GM21526 (cell line): ENCODE measurements at regions not wholly inside any gene's neighbourhood (a gene's known extent, or its start where the extent isn't known, plus 50 kb on each side); places are given as distances from the start of the nearest gene placed in this dataset.

Experiments used
- ATAC-seq: cut with Tn5 transposase; IDR thresholded peaks from one replicate; pipeline ENCODE4 v1.9.1; 2021; ENCODE audit warnings: moderate library complexity; ENCODE audit not compliant: unreplicated experiment, low FRiP score

DNA sequence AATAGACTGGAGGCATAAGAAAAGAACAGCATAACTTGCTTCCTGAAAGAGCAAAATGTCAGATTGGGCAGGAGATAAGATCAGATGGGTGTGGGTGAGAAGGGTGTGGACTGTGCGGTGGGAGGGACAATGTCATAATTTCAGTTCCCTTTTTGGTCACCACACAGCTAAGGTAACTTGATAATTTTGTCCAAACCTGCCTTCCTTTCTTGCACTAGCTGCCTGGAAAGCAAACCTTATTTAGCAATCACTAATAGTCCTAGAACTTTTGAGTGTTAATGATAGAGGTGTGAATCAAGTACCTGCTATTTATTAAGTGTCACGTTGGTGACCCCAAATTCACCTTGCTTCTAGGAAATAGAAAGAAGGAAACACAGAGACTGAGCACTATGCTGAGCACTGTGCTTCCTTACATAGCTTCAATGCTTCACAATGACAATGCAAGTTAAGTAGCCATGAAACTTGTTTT, 72.4 kb upstream of the SP4 start:
- peak; percentile 79 for ATAC-seq

DNA sequence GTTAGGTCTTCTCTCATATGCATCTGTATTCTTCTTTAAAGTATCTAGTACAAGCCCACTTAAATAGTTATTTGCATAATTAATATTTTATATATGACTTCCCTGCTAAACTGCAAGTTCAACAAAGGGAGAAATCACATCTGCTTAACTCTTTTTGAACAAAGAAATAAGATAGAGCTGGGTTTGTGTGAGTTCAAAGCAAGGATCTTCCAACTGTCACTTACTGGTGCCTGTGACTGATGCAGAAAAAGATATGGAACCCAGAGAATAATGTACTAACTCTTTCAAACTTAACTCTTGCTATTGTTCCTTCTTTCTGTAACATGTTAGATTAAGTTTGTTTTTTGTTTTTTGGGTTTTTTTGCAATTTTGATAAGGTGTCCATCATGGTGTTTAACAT, 71.3 kb upstream of the SP4 start:
- no peak for ATAC-seq

DNA sequence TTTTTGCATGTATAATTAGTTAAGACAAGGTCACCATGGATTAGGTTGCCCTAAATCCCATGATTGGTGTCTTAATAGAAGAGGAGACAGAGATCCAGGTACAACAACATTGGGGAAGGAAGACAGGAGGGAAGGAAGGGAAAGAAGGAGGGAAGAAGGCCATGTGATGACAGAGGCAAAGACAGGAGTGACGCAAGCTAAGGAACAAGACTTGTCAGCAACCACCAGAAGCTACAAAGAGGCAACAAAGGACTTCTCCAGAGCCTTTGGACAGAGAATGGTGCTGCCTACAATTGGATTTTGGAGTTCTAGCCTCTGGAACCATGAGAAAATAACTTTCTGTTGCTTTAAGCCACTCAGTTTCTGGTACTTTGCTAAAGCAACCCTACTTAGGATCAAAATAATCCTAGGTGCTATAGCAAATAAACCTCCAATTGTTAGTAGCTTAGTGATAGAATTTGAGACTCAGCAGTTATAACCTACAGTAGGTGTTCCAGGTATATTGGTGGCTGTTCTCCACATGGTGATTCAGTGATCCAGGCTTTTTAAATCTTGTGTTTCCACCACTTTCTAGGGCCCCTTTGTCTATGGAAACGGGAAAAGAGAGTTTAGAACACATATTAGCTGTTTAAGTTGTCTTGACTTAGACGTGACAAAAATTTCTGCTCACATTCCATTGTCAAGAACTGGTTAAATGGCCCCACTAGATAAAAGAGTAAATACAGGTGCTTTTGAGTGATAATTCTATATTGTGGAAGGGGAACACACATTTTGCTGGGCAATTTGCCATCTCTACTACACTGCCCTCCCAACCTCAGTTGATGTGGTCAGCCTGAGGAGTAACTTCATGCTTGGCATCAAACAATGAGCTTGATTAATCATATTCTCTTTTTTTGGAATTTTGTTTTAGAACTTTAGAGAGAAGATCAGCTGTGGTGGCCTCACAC, 70.5 kb upstream of the SP4 start:
- no peak for ATAC-seq

DNA sequence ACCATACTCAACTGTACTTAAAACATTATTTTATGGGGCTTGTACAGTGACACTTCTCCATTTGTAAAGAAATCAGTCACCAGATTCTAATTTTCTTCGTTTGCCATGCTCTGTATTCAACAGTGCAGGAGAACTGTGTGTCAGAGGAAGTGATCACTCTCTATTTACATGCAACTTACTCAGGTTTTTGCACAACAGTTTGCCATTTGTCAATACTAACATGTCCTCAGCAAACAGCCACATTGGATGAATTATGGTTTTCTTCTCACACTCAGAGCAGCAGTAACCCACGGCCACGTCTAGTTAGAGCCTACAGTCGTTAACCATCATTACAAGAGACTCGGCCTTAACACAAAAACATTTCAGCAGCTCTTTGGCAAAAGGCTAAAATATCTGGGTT, 69.2 kb upstream of the SP4 start:
- no peak for ATAC-seq

DNA sequence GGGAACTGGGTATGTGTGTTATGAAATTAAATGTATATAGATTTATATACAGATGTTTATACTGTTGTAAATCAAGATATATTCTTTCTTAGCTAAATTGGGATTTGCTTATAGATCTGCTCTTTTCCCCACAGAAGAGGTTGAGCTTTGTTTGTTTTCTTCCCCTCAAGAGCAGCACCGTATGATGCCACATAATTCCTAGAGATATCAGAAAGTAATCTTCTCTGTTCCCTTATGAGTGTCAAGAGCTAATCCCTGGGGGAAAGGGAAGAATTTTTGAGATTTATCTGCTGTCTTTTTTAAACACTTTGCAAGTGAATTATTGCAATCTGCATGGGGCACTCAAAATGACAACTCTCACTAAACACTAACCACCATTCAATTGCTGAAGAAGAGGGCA, 68.7 kb upstream of the SP4 start:
- ATAC-seq = no peak

DNA sequence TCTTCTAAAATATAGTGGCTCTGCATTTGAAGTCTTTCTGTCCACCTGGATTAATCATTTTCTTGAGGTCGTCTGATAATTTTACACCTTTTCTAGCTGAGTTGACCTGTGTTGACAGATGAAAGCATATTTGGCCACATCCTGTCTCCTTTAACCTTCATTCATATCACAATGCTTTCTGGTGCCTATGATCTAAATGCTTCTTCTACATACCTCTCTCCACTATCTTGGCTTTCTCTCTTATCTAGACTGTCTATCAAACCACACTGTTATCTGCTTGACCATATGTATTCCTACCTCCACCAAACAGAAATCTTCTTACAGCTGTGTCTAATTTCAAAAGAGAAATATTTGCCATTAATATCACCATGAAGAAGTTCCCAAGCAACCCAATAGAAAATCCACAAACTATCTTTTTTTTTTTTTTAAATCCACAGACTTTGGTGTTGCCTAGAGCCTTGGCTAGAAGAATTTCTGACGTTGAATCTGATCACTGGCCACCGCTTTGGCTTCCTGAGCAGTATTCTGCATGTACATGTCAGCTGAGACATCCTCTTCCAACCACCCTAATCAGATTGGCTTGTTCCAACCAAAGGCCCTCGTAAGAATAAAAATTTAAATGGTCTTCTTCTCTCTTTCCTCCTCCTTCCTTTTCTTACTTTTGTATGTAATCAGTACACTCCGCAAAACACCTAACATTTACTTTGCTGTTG, 66.3 kb upstream of the SP4 start:
- no peak for ATAC-seq

DNA sequence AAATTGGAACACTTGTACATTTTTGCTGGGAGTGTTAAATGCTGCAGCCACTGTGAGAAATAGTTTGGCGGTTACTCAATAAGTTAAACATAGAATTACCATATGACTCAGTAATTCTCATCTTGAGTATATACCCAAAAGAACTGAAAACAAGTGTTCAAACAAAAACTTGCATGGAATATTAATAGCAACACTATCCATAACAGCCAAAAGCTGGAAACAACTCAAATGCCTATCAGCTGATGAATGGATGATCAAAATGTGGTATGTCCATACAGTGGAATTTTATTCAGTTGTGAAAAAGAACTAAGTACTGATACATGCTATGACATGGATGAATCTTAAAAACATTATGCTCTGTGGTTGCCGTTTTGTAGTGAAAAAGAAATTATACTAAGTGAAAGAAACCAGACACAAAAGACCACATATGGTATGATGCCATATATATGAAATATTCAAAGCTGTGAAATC, 63.0 kb upstream of the SP4 start:
- ATAC-seq = peak; percentile 67

DNA sequence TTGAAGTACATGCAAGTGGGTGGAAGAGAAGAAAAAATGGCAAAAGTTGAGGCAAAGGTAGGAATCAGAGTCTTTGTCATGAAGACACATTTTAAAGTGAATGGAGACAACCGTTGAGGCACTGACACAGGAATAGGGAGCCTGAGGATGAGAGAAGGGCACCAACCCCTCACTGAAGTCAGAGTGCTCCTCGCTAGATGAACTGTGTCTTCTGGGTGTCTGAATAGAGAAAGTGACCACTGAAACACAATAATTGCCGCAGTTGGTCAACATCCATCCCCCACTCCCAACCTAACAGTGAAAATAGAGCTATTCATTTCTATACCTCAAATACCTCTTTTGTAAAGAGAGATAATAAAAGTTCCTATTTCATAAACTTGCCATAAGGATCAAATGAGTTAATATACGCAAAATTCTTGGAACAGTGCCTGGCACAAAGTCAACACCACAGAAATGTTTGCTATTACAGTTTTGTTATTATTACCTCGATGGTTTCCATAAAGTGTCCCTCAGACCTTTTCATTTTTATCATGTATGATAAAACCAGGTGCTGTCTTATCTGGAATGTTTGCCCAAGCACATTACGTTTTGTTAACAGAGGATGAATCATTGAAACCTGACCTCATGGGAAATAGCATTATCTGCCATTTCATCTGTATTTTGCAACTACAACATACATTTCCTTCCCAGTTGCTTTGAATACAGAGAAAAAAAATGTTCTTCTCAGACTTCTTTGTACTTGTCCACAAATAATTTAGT, 61.8 kb upstream of the SP4 start:
- no peak for ATAC-seq

DNA sequence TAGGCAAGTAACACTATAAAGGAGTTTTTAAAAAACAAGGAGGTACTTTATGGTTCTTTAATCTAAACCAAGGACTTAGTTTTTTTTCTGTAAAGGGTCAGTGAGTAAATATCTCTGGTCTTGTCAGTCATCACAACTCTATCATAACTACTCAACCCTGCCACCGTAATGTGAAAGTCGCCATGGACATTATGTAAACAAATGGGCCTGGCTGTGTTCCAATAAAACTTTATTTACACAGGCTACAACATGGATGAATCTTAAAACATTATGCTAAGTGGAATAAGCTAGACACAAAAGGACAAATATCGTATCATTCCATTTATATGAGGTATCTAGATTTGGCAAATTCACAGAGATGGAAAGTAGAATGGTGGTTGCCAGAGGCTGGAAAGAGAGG, 60.8 kb upstream of the SP4 start:
- no peak for ATAC-seq

DNA sequence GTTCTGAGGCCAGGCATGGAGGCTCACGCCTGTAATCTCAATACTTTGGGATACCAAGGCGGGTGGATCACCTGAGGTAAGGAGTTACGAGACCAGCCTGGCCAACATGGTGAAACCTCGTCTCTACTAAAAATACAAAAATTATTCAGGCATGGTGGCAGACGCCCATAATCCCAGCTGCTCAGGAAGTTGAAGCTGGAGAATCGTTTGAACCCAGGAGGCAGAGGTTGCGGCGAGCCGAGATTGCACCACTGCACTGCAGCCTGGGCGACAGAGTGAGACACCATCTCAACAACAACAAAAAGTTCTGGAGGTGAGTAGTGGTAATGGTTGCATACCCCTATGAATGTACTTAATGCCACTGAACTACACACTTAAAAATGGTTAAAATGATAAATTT, 60.3 kb upstream of the SP4 start:
- no peak for ATAC-seq

DNA sequence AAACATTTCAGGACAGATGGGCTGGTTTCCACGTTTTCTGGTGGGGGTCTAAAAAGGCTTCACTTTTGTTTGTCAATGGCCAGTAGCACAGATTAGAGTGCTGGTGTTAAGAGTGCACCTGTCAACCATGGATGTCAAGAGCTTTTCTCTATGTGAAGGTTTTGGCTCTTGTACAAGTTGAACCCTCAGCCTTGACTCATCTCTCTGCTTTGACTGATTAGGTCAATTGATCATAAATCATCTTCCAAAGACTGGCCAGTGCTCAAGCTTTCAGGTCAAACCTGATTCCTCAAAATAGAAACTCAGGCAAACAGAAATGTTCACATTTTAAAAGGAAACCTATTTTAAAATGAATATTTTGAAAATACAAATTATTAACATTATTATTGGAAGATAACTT, 59.6 kb upstream of the SP4 start:
- no peak for ATAC-seq

DNA sequence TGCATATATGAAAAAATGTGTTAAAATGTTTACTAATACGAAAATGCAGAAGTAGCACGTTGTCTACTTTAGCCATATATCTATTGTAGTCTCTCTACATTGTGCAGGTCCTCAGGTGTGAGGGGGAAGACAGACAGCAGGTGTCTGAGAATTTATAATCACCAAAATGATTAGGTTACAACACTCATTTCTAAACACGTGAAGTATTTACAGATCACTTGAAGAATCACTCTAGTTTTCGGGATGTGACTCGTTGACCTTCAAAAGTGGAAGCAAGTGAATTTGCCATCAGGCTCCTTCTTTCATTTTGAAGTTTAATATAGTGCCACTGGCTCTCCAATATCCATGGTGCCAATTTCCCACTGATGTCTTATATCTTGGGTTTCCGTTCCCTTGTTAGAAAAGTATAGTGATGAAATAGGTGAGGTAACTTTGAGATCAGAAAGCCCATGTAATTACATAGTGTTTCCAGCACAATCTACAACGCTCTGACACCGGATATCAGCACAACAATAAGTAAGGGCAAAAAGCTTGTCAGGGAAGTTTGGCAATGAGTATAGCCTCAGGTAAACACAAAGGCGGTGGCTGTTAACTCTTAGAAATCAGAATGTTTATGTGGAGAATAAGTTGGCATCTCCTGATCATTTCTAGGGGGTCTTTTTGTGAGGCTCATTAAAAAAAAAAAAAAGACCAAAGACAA, 57.5 kb upstream of the SP4 start:
- ATAC-seq = no peak

DNA sequence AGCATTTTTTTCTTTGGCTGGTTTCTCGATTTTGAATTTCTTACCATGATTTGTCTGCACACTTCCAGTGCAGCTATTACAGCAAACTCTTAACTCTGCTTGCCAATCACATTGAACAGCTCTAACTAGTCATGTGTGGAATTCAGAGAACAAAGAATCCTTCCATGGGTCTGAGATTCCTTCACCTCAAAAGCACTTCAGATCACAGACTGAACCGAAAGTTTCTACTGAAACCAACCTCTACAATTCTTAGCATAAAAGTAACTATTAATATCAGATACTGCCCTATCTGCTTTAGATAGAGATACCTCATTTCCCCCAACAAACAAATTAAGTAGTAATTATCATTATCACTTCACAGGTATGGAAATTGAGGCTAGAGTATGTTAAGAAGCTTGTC, 56.5 kb upstream of the SP4 start:
- ATAC-seq = peak; percentile 86

DNA sequence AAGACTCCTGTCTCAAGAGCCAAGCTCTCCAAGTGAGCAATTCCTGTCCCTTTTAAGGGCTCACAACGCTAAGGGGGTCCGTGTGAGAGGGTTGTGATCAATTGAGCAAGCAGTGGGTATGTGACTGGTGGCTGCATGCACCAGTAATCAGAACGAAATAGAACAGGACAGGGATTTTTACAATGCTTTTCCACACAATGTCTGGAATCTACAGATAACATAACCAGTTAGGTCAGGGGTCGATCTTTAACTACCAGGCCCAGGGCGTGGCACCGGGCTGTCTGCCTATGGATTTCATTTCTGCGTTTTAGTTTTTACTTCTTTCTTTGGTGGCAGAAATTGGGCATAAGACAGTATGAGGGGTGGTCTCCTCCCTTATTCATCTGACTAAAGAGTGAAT, 54.9 kb upstream of the SP4 start:
- no peak for ATAC-seq

DNA sequence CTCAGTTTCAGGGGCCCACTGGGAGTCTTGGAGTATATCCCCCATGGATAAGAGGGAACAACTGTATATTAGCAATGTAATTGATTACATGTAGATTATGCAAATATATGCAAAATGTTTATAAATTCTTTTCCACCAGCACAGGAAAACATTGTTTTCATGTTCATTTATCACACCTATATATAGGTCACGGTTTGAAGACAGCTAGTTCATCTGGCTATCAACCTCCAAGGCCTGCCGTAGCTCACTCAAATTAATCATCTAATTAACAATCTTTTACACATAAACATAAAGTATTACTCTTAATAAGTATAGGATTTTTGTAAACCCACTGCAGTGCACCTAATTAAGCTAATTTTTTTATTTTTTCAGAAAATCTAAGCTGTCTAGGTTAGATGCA, 53.7 kb upstream of the SP4 start:
- ATAC-seq = no peak

DNA sequence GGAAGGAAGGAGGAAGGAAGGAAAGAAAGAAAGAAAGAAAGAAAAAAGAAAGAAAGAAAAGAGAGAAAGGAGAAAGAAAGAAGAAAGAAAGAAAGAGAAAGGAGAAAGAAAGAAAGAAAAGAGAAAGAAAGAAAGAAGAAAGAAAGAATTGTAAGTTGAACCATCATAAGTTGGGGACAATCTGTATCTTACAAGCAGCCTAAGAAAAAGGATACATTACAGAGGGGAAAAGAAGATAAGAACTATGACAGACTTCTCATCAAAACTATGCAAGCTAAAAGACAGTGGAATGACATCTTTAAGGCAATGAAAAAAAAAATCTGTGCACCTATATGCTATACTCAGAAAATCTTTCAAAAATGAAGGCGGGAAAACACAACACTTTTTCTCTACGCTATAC, 50.3 kb upstream of the SP4 start:
- ATAC-seq = no peak
